HG03342 (cell line): ENCODE measurements at regions not wholly inside any gene's neighbourhood (a gene's known extent, or its start where the extent isn't known, plus 50 kb on each side); places are given as distances from the start of the nearest gene placed in this dataset.

Experiments
- ATAC-seq: cut with Tn5 transposase; IDR thresholded peaks from one replicate; pipeline ENCODE4 v1.9.1; 2021; ENCODE audit warnings: mild to moderate bottlenecking, moderate library complexity; ENCODE audit not compliant: unreplicated experiment

GRCh38 chr6:164854526-164854925 is 454.9 kb downstream of the C6orf118 start:
- no peak for ATAC-seq

GRCh38 chr6:164845773-164846172 is 463.6 kb downstream of the C6orf118 start:
- no peak for ATAC-seq

GRCh38 chr6:164842085-164842484 is 467.3 kb downstream of the C6orf118 start:
- ATAC-seq: no peak

GRCh38 chr6:164838068-164838615 is 471.3 kb downstream of the C6orf118 start:
- no peak for ATAC-seq

GRCh38 chr6:164836486-164836885 is 472.9 kb downstream of the C6orf118 start:
- ATAC-seq: no peak

GRCh38 chr6:164832410-164832809 is 477.0 kb downstream of the C6orf118 start:
- ATAC-seq: no peak

- ATAC-seq: no peak
These were observed 481.9 kb downstream of the C6orf118 start for GRCh38 chr6:164827537-164827936.

GRCh38 chr6:164826831-164827468 is 482.5 kb downstream of the C6orf118 start:
- ATAC-seq: no peak

- ATAC-seq: no peak
These were observed 484.0 kb downstream of the C6orf118 start for GRCh38 chr6:164825386-164825785.

- no peak for ATAC-seq
These were observed 491.7 kb downstream of the C6orf118 start for GRCh38 chr6:164817662-164818061.

- ATAC-seq: no peak
These were observed 496.7 kb downstream of the C6orf118 start for GRCh38 chr6:164812706-164813105.

- ATAC-seq: no peak
These were observed 502.3 kb downstream of the C6orf118 start for GRCh38 chr6:164807125-164807524.

GRCh38 chr6:164795056-164795815 is 514.2 kb downstream of the C6orf118 start:
- no peak for ATAC-seq

GRCh38 chr6:164792666-164793065 is 516.7 kb downstream of the C6orf118 start:
- no peak for ATAC-seq

GRCh38 chr6:164791498-164791897 is 517.9 kb downstream of the C6orf118 start:
- ATAC-seq: no peak

GRCh38 chr6:164763788-164764187 is 545.6 kb downstream of the C6orf118 start:
- ATAC-seq: no peak

- ATAC-seq: no peak
These were observed 552.0 kb downstream of the C6orf118 start for GRCh38 chr6:164757451-164757850.

GRCh38 chr6:164756723-164757122 is 552.7 kb downstream of the C6orf118 start:
- ATAC-seq: no peak

GRCh38 chr6:164756142-164756541 is 553.3 kb downstream of the C6orf118 start:
- no peak for ATAC-seq

GRCh38 chr6:164753517-164753916 is 555.9 kb downstream of the C6orf118 start:
- no peak for ATAC-seq

GRCh38 chr6:164751395-164751794 is 558.0 kb downstream of the C6orf118 start:
- no peak for ATAC-seq

- ATAC-seq: no peak
These were observed 559.3 kb downstream of the C6orf118 start for GRCh38 chr6:164750128-164750527.
